ENCODE measurements at regions not wholly inside any gene's neighbourhood (a gene's known extent, or its start where the extent isn't known, plus 50 kb on each side); places are given as distances from the start of the nearest gene placed in this dataset.
"Not testable (repeated sequence)": the region's sequence is repeated elsewhere in the genome, so short reads cannot be mapped to it uniquely, and the experiment has no call there.

GRCh38 chr1:30008998-30009657 lies 714.3 kb downstream of the MATN1 start:
- no peaks in the 10 kb centered on the region for H3K27me3 ChIP-seq (ENCODE audit: control insufficient read depth, insufficient read depth, low read length)
- H3K4me3 ChIP-seq (ENCODE audit: low read length): no peak overlapping the region
- peaks cover 5% of the 10 kb centered on the region for H3K4me1 ChIP-seq (ENCODE audit: control insufficient read depth, low read depth, low read length)
- H3K9me3 ChIP-seq (ENCODE audit: control insufficient read depth, low read depth, low read length): no peaks in the 10 kb centered on the region
- H3K36me3 ChIP-seq (ENCODE audit: control insufficient read depth, low read depth, low read length): no peaks in the 10 kb centered on the region
- H3K27ac ChIP-seq (ENCODE audit: low read length): no peak overlapping the region
- no peak overlapping the region for H3K9ac ChIP-seq (ENCODE audit: low read length)

- Histone ChIP-seq H3K9ac (ENCODE audit: low read length) (no peak overlapping the region), H3K27ac (ENCODE audit: low read length) (no peak overlapping the region), H3K9me3 (ENCODE audit: control insufficient read depth, low read depth, low read length) (no peaks in the 10 kb centered on the region), H3K4me3 (ENCODE audit: low read length) (no peak overlapping the region), H3K36me3 (ENCODE audit: control insufficient read depth, low read depth, low read length) (no peaks in the 10 kb centered on the region), H3K27me3 (ENCODE audit: control insufficient read depth, insufficient read depth, low read length) (no peaks in the 10 kb centered on the region), H3K4me1 (ENCODE audit: control insufficient read depth, low read depth, low read length) (peaks cover 5% of the 10 kb centered on the region)
These were observed 714.9 kb downstream of the MATN1 start for GRCh38 chr1:30008372-30008997.

- no peak overlapping the region for H3K9ac ChIP-seq (ENCODE audit: low read length)
These were observed 717.3 kb downstream of the MATN1 start for GRCh38 chr1:30005972-30006619.

DNA sequence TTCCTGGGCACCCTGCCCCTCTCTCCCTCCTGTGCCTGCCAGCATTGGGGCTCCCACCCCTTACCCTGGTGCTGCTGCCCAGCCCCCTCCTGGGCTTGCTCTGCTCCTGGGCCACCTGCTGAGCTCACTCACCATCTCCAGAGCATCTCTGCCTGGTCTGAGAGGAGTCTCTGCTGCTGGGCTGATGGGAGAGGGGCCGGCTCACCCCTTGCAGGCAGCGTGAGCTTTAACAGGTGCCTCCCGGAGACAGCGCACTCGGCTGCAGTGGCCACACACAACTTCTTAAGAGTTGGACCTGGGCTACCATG lies 721.7 kb downstream of the MATN1 start:
- Histone ChIP-seq H3K4me1 (ENCODE audit: control insufficient read depth, low read depth, low read length) (peaks cover 17% of the 10 kb centered on the region), H3K4me3 (ENCODE audit: low read length) (no peak overlapping the region), H3K27me3 (ENCODE audit: control insufficient read depth, insufficient read depth, low read length) (no peaks in the 10 kb centered on the region), H3K9me3 (ENCODE audit: control insufficient read depth, low read depth, low read length) (no peaks in the 10 kb centered on the region), H3K36me3 (ENCODE audit: control insufficient read depth, low read depth, low read length) (no peaks in the 10 kb centered on the region), H3K9ac (ENCODE audit: low read length) (no peak overlapping the region), H3K27ac (ENCODE audit: low read length) (no peak overlapping the region)

More at GRCh38 chr1:30005972-30006619, 717.3 kb downstream of the MATN1 start:
- Histone ChIP-seq H3K4me3 (ENCODE audit: low read length) (no peak overlapping the region), H3K9me3 (ENCODE audit: control insufficient read depth, low read depth, low read length) (no peaks in the 10 kb centered on the region), H3K4me1 (ENCODE audit: control insufficient read depth, low read depth, low read length) (peaks cover 17% of the 10 kb centered on the region), H3K36me3 (ENCODE audit: control insufficient read depth, low read depth, low read length) (no peaks in the 10 kb centered on the region), H3K27me3 (ENCODE audit: control insufficient read depth, insufficient read depth, low read length) (no peaks in the 10 kb centered on the region), H3K27ac (ENCODE audit: low read length) (no peak overlapping the region)

DNA sequence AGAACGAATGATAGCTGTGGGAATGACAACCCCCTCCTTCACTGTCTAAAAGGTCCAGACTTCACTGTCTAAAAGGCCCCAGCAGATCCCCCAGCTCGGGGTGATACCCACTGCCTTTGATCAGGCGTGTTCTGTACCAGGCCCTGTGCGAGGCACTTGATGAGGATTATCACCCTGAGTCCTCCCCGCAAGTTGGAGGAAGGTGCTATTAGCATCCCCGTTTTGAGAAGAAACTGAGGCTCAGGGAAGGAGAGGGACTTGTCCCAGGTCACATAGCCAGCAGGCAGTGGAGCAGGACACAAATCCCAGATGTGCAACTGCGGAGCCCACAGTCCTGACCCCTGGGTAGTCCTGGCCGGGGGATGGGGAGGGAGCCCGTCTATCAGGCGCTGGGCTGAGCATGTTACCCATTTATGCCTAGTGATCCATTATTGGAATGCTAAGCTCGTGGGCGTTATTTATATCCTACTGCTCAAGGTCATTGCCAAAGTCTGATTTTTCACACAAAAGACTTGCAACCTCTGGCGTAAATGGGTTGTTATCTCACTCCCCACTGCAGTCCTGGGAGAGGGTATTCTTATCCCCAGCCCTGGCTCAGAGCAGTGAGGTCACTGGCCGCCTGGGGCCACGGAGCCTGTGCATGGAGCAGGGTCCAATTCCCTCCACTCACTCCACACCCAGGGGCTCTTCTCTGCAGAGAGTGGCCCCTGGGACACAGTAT lies 722.2 kb downstream of the MATN1 start:
- H3K4me3 ChIP-seq (ENCODE audit: low read length): no peak overlapping the region
- no peaks in the 10 kb centered on the region for H3K36me3 ChIP-seq (ENCODE audit: control insufficient read depth, low read depth, low read length)
- peaks cover 14% of the 10 kb centered on the region for H3K4me1 ChIP-seq (ENCODE audit: control insufficient read depth, low read depth, low read length)
- H3K27me3 ChIP-seq (ENCODE audit: control insufficient read depth, insufficient read depth, low read length): no peaks in the 10 kb centered on the region
- no peaks in the 10 kb centered on the region for H3K9me3 ChIP-seq (ENCODE audit: control insufficient read depth, low read depth, low read length)
- H3K9ac ChIP-seq (ENCODE audit: low read length): no peak overlapping the region
- no peak overlapping the region for H3K27ac ChIP-seq (ENCODE audit: low read length)

DNA sequence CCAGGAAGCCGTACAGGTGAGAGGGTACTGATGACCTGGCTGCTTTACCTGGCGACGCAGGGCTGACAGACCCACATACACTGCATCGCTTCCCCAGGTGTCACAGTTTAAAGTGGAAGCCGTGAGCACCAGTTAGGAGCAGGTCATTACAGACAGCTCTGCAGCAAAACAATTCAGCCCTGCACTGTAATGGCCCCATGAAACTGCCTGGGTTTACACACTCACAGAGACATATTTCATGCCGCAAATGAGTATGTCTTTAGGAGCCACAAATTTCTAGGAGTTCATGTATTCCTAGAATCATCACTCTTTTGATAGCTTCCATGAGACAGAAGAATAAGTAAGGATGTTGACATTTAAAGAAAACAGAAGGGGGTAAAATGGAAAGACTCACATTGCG lies 723.1 kb downstream of the MATN1 start:
- peaks cover 11% of the 10 kb centered on the region for H3K4me1 ChIP-seq (ENCODE audit: control insufficient read depth, low read depth, low read length)
- no peak overlapping the region for H3K27ac ChIP-seq (ENCODE audit: low read length)
- H3K4me3 ChIP-seq (ENCODE audit: low read length): no peak overlapping the region
- H3K36me3 ChIP-seq (ENCODE audit: control insufficient read depth, low read depth, low read length): no peaks in the 10 kb centered on the region
- H3K27me3 ChIP-seq (ENCODE audit: control insufficient read depth, insufficient read depth, low read length): no peaks in the 10 kb centered on the region
- no peaks in the 10 kb centered on the region for H3K9me3 ChIP-seq (ENCODE audit: control insufficient read depth, low read depth, low read length)
- H3K9ac ChIP-seq (ENCODE audit: low read length): no peak overlapping the region

DNA sequence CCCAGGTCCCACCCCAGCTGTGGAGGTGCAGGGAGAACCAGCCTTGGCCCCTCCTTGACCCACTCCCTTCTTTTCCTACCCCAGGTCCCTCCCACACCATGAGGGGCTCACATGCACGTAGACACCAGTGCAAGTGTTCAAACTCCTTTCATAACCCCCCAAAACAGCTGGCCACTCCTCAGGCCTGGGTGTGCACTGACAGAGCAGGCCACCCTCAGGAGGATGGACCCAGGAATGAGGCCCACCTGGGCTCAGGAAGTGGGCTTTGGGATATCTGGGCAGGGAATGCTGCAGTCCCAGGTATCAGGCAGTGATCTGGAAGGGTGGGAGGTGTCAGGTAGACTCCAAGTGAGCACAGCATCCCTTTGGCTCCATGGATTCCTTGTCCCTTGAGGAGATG lies 723.8 kb downstream of the MATN1 start:
- H3K27me3 ChIP-seq (ENCODE audit: control insufficient read depth, insufficient read depth, low read length): no peaks in the 10 kb centered on the region
- H3K9me3 ChIP-seq (ENCODE audit: control insufficient read depth, low read depth, low read length): no peaks in the 10 kb centered on the region
- no peak overlapping the region for H3K4me3 ChIP-seq (ENCODE audit: low read length)
- H3K36me3 ChIP-seq (ENCODE audit: control insufficient read depth, low read depth, low read length): no peaks in the 10 kb centered on the region
- H3K4me1 ChIP-seq (ENCODE audit: control insufficient read depth, low read depth, low read length): peaks cover 11% of the 10 kb centered on the region
- H3K27ac ChIP-seq (ENCODE audit: low read length): no peak overlapping the region
- H3K9ac ChIP-seq (ENCODE audit: low read length): no peak overlapping the region

GRCh38 chr1:29998686-29999085 lies 724.7 kb downstream of the MATN1 start:
- H3K36me3 ChIP-seq (ENCODE audit: control insufficient read depth, low read depth, low read length): no peaks in the 10 kb centered on the region
- H3K9me3 ChIP-seq (ENCODE audit: control insufficient read depth, low read depth, low read length): no peaks in the 10 kb centered on the region
- H3K4me3 ChIP-seq (ENCODE audit: low read length): no peak overlapping the region
- no peak overlapping the region for H3K27ac ChIP-seq (ENCODE audit: low read length)
- no peak overlapping the region for H3K9ac ChIP-seq (ENCODE audit: low read length)
- H3K27me3 ChIP-seq (ENCODE audit: control insufficient read depth, insufficient read depth, low read length): no peaks in the 10 kb centered on the region
- peaks cover 11% of the 10 kb centered on the region for H3K4me1 ChIP-seq (ENCODE audit: control insufficient read depth, low read depth, low read length)

- not testable (repeated sequence) for H3K9ac ChIP-seq (ENCODE audit: low read length); H3K27me3 ChIP-seq (ENCODE audit: control insufficient read depth, insufficient read depth, low read length); H3K4me3 ChIP-seq (ENCODE audit: low read length); H3K27ac ChIP-seq (ENCODE audit: low read length); H3K9me3 ChIP-seq (ENCODE audit: control insufficient read depth, low read depth, low read length); H3K4me1 ChIP-seq (ENCODE audit: control insufficient read depth, low read depth, low read length); H3K36me3 ChIP-seq (ENCODE audit: control insufficient read depth, low read depth, low read length)
These were observed 725.6 kb downstream of the MATN1 start for GRCh38 chr1:29997818-29998217.

DNA sequence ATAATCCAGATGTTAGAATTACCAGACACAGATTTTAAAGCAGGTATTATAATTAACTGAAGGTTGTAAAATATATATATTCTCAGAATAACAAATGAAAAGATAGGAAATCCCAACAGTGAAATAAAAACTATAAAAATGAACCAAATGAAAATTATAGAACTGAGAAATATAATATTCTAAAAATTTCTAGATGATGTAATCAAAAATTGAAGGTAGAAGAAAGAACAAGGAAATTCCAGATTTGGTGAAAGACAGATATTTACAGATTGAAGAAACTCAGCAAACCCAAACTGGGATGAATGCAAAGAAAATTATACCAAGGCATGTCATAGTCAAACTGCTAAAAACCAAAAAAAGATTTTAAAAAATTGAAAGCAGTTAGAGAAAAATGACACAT lies 729.4 kb downstream of the MATN1 start:
- no peaks in the 10 kb centered on the region for H3K4me1 ChIP-seq (ENCODE audit: control insufficient read depth, low read depth, low read length)
- no peaks in the 10 kb centered on the region for H3K36me3 ChIP-seq (ENCODE audit: control insufficient read depth, low read depth, low read length)
- H3K4me3 ChIP-seq (ENCODE audit: low read length): no peak overlapping the region
- H3K9ac ChIP-seq (ENCODE audit: low read length): no peak overlapping the region
- H3K9me3 ChIP-seq (ENCODE audit: control insufficient read depth, low read depth, low read length): no peaks in the 10 kb centered on the region
- H3K27me3 ChIP-seq (ENCODE audit: control insufficient read depth, insufficient read depth, low read length): no peaks in the 10 kb centered on the region
- H3K27ac ChIP-seq (ENCODE audit: low read length): no peak overlapping the region

DNA sequence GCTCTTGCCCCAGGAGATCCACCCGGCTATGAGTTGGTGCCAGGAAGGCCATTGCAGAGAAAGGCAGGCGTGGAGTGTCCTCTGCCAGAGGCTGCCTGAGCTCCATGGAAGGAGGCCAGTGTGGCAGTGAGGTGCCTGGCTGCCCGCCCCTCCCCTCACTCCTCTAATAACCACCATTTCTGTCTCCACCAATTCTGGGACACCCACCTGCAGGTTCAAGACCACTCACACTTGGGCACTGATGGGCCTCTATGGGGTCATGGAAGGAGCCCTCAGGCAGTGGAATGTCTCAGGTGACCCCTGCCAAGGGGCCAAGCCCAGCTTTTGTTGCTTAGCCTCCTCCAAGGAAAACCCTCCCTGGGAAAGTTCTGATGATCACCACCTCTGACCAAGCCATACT lies 731.6 kb downstream of the MATN1 start:
- Histone ChIP-seq H3K27ac (ENCODE audit: low read length) (no peak overlapping the region), H3K9me3 (ENCODE audit: control insufficient read depth, low read depth, low read length) (no peaks in the 10 kb centered on the region), H3K36me3 (ENCODE audit: control insufficient read depth, low read depth, low read length) (no peaks in the 10 kb centered on the region), H3K4me3 (ENCODE audit: low read length) (no peak overlapping the region), H3K9ac (ENCODE audit: low read length) (no peak overlapping the region), H3K27me3 (ENCODE audit: control insufficient read depth, insufficient read depth, low read length) (no peaks in the 10 kb centered on the region), H3K4me1 (ENCODE audit: control insufficient read depth, low read depth, low read length) (peaks cover 5% of the 10 kb centered on the region)

Data from iPS-18a (cell line).